ENCODE measurements at regions not wholly inside any gene's neighbourhood (a gene's known extent, or its start where the extent isn't known, plus 50 kb on each side); places are given as distances from the start of the nearest gene placed in this dataset.

- no peak for ATAC-seq
- no peak for TF ChIP-seq ZNF70 (CRISPR knock-in tag; IDR thresholded peaks at IDR 0.05)
- TF ChIP-seq PPARA (CRISPR knock-in tag; IDR thresholded peaks at IDR 0.05; ENCODE audit: borderline replicate concordance): no peak
- no peak for TF ChIP-seq CSDC2 (CRISPR knock-in tag; IDR thresholded peaks at IDR 0.05)
- TF ChIP-seq BACH2 (CRISPR knock-in tag; IDR thresholded peaks at IDR 0.05; ENCODE audit: borderline replicate concordance): no peak
- no peak for TF ChIP-seq ZNF8 (CRISPR knock-in tag; IDR thresholded peaks at IDR 0.05)
- no peak for TF ChIP-seq CSRNP3 (CRISPR knock-in tag; IDR thresholded peaks at IDR 0.05)
- no peak for TF ChIP-seq CREB5 (CRISPR knock-in tag; IDR thresholded peaks at IDR 0.05; ENCODE audit: low read depth)
- TF ChIP-seq ARNTL (CRISPR knock-in tag; IDR thresholded peaks at IDR 0.05; ENCODE audit: borderline replicate concordance, low read depth): no peak
- TF ChIP-seq ZC3H10 (CRISPR knock-in tag; IDR thresholded peaks at IDR 0.05): no peak
- no peak for TF ChIP-seq ZFP3 (CRISPR knock-in tag; IDR thresholded peaks at IDR 0.05)
- TF ChIP-seq TCF4 (CRISPR knock-in tag; IDR thresholded peaks at IDR 0.05; ENCODE audit: borderline replicate concordance): no peak
- no peak for TF ChIP-seq POU6F1 (CRISPR knock-in tag; IDR thresholded peaks at IDR 0.05; ENCODE audit: borderline replicate concordance, low read depth)
- TF ChIP-seq SNAI2 (CRISPR knock-in tag; IDR thresholded peaks at IDR 0.05): no peak
- no peak for TF ChIP-seq TOX (CRISPR knock-in tag; IDR thresholded peaks at IDR 0.05; ENCODE audit: borderline replicate concordance)
- no peak for TF ChIP-seq ESRRG (CRISPR knock-in tag; IDR thresholded peaks at IDR 0.05)
- TF ChIP-seq ISL1 (CRISPR knock-in tag; IDR thresholded peaks at IDR 0.05): no peak
- no peak for TF ChIP-seq ZFP30 (CRISPR knock-in tag; IDR thresholded peaks at IDR 0.05)
- no peak for TF ChIP-seq TSHZ2 (CRISPR knock-in tag; IDR thresholded peaks at IDR 0.05)
- no peak for TF ChIP-seq PATZ1 (CRISPR knock-in tag; IDR thresholded peaks at IDR 0.05; ENCODE audit: borderline replicate concordance)
- TF ChIP-seq OSR1 (CRISPR knock-in tag; IDR thresholded peaks at IDR 0.05): no peak
Measured at GRCh38 chr5:114122852-114123251, 239.0 kb upstream of the KCNN2 start.

- TF ChIP-seq RARB (CRISPR knock-in tag; IDR thresholded peaks at IDR 0.05): no peak
- TF ChIP-seq CSDC2 (CRISPR knock-in tag; IDR thresholded peaks at IDR 0.05): no peak
- TF ChIP-seq POU6F1 (CRISPR knock-in tag; IDR thresholded peaks at IDR 0.05; ENCODE audit: borderline replicate concordance, low read depth): no peak
- no peak for TF ChIP-seq ZC3H10 (CRISPR knock-in tag; IDR thresholded peaks at IDR 0.05)
- TF ChIP-seq CSRNP3 (CRISPR knock-in tag; IDR thresholded peaks at IDR 0.05): no peak
- TF ChIP-seq ZNF70 (CRISPR knock-in tag; IDR thresholded peaks at IDR 0.05): no peak
- no peak for ATAC-seq
Measured at GRCh38 chr5:114123654-114124053, 238.2 kb upstream of the KCNN2 start.

Measured in SK-N-SH treated with all-trans-retinoic acid at 6 μM for 48 hours (cell line).